GM23248 (cell line): ENCODE measurements at regions not wholly inside any gene's neighbourhood (a gene's known extent, or its start where the extent isn't known, plus 50 kb on each side); places are given as distances from the start of the nearest gene placed in this dataset.

ENCODE experiments used
- DNase-seq: peaks from one replicate; pipeline ENCODE4 v3.0.0-alpha.2; 2015
- H2AFZ ChIP-seq: fragments of 200-600 bp; sonication (generic); 2 replicates; pipeline ENCODE4 v1.6.1; 2016; ENCODE audit warnings: antibody characterized with exemption
- H3F3A ChIP-seq: fragments of 200-600 bp; sonication (generic); 2 replicates; pipeline ENCODE4 v1.6.1; 2016; ENCODE audit warnings: mild to moderate bottlenecking, antibody characterized with exemption, mixed run types; ENCODE audit not compliant: insufficient read depth
- H3K27ac ChIP-seq: fragments of 200-600 bp; sonication (generic); 2 replicates; pipeline ENCODE4 v1.5.1; 2016; ENCODE audit warnings: mild to moderate bottlenecking
- H3K27me3 ChIP-seq: fragments of 200-600 bp; sonication (generic); replicated peaks from 2 replicates; pipeline ENCODE4 v1.6.1; 2016; ENCODE audit warnings: mild to moderate bottlenecking; ENCODE audit not compliant: insufficient read depth
- H3K36me3 ChIP-seq: fragments of 200-600 bp; sonication (generic); 2 replicates; pipeline ENCODE4 v1.6.1; 2016; ENCODE audit warnings: low read depth, mild to moderate bottlenecking
- H3K4me1 ChIP-seq: fragments of 200-600 bp; sonication (generic); 2 replicates; pipeline ENCODE4 v1.6.1; 2016; ENCODE audit warnings: mild to moderate bottlenecking; ENCODE audit not compliant: insufficient read depth
- H3K4me2 ChIP-seq: fragments of 200-600 bp; sonication (generic); one replicate; pipeline ENCODE4 v1.6.1; 2016; ENCODE audit warnings: mild to moderate bottlenecking; ENCODE audit not compliant: unreplicated experiment
- H3K4me3 ChIP-seq: fragments of 200-600 bp; sonication (generic); 2 replicates; pipeline ENCODE4 v1.5.1; 2016; ENCODE audit warnings: mild to moderate bottlenecking
- H3K79me2 ChIP-seq: fragments of 200-600 bp; sonication (generic); 2 replicates; pipeline ENCODE4 v1.6.1; 2016; ENCODE audit warnings: mild to moderate bottlenecking; ENCODE audit not compliant: insufficient read depth
- H3K9ac ChIP-seq: fragments of 200-600 bp; sonication (generic); 2 replicates; pipeline ENCODE4 v1.6.1; 2016; ENCODE audit warnings: mild to moderate bottlenecking
- H3K9me2 ChIP-seq: fragments of 200-600 bp; sonication (generic); 2 replicates; pipeline ENCODE4 v1.6.1; 2016; ENCODE audit warnings: mixed run types, mild to moderate bottlenecking, moderate library complexity; ENCODE audit not compliant: insufficient read depth
- H3K9me3 ChIP-seq: fragments of 200-600 bp; sonication (generic); one replicate; pipeline ENCODE4 v1.6.1; 2017; ENCODE audit warnings: low read depth
- H4K20me1 ChIP-seq: fragments of 200-600 bp; sonication (generic); 2 replicates; pipeline ENCODE4 v1.6.0; 2016; ENCODE audit not compliant: insufficient read depth
- EZH2 ChIP-seq: fragments of 200-600 bp; sonication (generic); IDR thresholded peaks from 2 replicates; pipeline ENCODE4 v1.6.1; 2018; ENCODE audit warnings: antibody characterized with exemption, mild to moderate bottlenecking; ENCODE audit not compliant: insufficient read depth, poor library complexity, severe bottlenecking
- EZH2phosphoT487 ChIP-seq: fragments of 200-600 bp; sonication (generic); IDR thresholded peaks from 2 replicates; pipeline ENCODE4 v1.6.1; 2018; ENCODE audit warnings: antibody characterized with exemption, moderate library complexity, mild to moderate bottlenecking, low read depth; ENCODE audit not compliant: insufficient read depth
- WGBS, 2 experiments: methylation state at CpG; one replicate each; pipeline ENCODE4 v1.1.6; 2015 to 2017; ENCODE audit warnings: low lambda C conversion rate in 2 of 2, low coverage in 1 of 2; ENCODE audit errors: missing lambda C conversion rate in 2 of 2; 5-methylcytosine and 5-hydroxymethylcytosine counted together
- in situ Hi-C: fragments of 300-500 bp; cut with MboI; formaldehyde crosslinking; loops from 2 replicates; pipeline ENCODE4 v1.15.0; 2020

DNA sequence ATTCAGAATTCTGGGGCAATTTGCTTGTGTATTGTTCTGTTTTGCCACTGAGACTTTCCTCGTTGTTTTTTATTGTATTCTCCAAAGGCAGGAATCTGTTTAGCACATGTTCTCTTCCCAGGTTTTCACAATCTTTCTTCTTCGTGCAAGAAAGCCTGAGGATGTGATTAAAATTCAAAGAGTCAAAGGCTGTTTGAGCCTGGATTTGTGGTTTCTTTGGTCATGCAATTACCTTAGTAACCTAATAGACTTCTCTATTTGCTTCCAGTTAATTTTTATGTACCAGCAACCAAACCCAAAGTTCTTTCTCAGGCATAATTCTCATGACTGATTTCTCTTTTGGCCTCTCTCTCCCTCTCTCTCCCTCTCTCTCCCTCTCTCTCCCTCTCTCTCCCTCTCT is 1420.1 kb upstream of the TENM3 start:
- Histone ChIP-seq H2AFZ (no peak overlapping the region), H3K9ac (no peak overlapping the region), H3K4me3 (no peak overlapping the region), H4K20me1 (no peaks in the 10 kb centered on the region), H3K27ac (no peak overlapping the region), H3K79me2 (no peaks in the 10 kb centered on the region), H3F3A (no peaks in the 10 kb centered on the region), H3K36me3 (no peaks in the 10 kb centered on the region), H3K4me2 (no peak overlapping the region), H3K9me3 (no peaks in the 10 kb centered on the region), H3K9me2 (no peaks in the 10 kb centered on the region), H3K4me1 (0 out of 2 replicates have a peak, but pooled peaks cover 4% of the 10 kb centered on the region), H3K27me3 (no peaks in the 10 kb centered on the region)
- 0% methylated on average over 2 of the region's 2 CpGs for WGBS, 2 experiments
- TF ChIP-seq EZH2 (no peak), EZH2phosphoT487 (no peak)
- no peak for DNase-seq
- in situ Hi-C loops = no loop called here

DNA sequence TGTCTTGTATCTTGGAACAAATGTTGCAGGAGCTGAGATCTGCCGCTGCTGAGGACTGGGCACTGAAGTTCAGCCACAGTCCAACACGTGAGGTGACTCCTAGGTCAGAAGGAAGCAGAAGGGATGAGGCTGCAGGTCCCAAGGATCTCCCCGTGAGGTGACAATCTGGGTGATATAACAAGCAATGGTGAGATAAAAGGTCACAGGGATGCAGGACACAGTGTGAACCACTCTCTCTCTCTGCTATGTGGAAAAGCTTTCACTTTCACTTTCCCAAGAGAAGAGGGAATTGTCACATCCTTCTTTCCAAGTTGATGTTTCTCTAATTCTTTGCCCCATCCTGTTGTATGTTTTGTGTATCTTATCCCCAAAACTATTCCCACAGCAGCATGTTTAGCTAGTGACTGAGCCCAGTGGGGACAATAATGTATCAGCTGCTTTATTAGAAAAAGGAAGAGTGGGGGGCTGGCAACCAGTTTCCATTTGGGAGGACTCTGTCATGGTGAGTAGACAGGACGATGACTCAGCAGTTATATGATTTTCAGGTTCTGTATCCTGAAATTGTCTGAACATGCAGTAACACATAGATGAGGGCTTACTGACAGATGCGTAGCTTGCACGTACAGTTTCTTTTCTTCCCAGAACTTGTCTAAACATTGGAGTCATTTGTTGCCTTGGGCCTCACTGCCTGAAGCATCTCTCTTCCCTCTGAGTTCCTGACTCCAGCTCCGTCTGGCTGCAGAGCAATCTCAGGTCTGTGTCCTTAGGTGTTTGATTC is 1415.8 kb upstream of the TENM3 start:
- Histone ChIP-seq H3K4me3 (peak overlapping the region; percentile 72), H3K9me3 (no peaks in the 10 kb centered on the region), H3K9ac (peak overlapping the region; percentile 66), H3K4me1 (0 out of 2 replicates have a peak, but pooled peaks cover 4% of the 10 kb centered on the region), H2AFZ (peak overlapping the region; percentile 95), H3F3A (no peaks in the 10 kb centered on the region), H3K27me3 (no peaks in the 10 kb centered on the region), H3K36me3 (no peaks in the 10 kb centered on the region), H3K79me2 (no peaks in the 10 kb centered on the region), H3K4me2 (peak overlapping the region; percentile 87), H3K9me2 (no peaks in the 10 kb centered on the region), H4K20me1 (no peaks in the 10 kb centered on the region), H3K27ac (no peak overlapping the region)
- TF ChIP-seq EZH2 = no peak
- TF ChIP-seq EZH2phosphoT487 = no peak
- peak; percentile 61 for DNase-seq
- in situ Hi-C loops = loop anchor here (25.0 kb wide), 1 partner anchor 710 kb away; no protein-coding TSS in a partner anchor
- 34 to 39% methylated on average over 7 of the region's 7 CpGs for WGBS, 2 experiments

DNA sequence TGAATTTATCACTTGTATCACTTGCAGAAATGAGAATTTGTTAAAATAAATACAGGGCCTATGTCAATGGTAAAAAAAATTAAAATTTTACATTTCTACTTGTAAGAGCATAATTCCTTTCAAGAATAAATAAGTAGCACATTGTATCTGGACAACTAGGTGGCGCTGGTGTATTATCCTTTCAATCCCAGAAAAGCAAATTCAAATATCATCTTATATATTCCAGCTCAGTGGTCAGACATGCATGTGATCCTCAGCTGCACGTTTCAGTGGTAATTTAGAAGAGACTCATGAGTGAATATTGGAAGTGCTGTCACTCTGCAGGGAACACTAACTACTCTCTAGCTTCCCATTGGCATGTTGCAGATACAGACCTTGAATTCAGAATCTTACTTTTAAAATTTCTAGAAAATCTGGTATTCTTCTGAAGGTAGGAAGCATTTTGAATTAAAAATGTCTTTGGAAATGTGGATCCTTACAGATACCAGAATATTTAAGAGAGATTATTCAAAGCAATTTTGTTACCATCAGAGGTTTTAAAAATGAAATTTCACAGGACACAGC is 1414.7 kb upstream of the TENM3 start:
- WGBS, 2 experiments = 0% methylated on average over 2 of the region's 2 CpGs
- no peak overlapping the region for H3K4me3 ChIP-seq
- no peaks in the 10 kb centered on the region for H3K27me3 ChIP-seq
- no peak overlapping the region for H3K27ac ChIP-seq
- in situ Hi-C loops = loop anchor here (25.0 kb wide), 1 partner anchor 709 kb away; no protein-coding TSS in a partner anchor
- DNase-seq = peak; percentile 78
- H2AFZ ChIP-seq = peak overlapping the region; percentile 95; the same call in 1 of the 2 replicates
- H3K36me3 ChIP-seq = no peaks in the 10 kb centered on the region
- no peaks in the 10 kb centered on the region for H3F3A ChIP-seq
- 0 out of 2 replicates have a peak, but pooled peaks cover 4% of the 10 kb centered on the region for H3K4me1 ChIP-seq
- H3K9me3 ChIP-seq = no peaks in the 10 kb centered on the region
- H3K4me2 ChIP-seq = no peak overlapping the region
- no peaks in the 10 kb centered on the region for H3K9me2 ChIP-seq
- H3K9ac ChIP-seq = no peak overlapping the region
- H4K20me1 ChIP-seq = no peaks in the 10 kb centered on the region
- no peaks in the 10 kb centered on the region for H3K79me2 ChIP-seq
- no peak for TF ChIP-seq EZH2phosphoT487
- TF ChIP-seq EZH2 = no peak

DNA sequence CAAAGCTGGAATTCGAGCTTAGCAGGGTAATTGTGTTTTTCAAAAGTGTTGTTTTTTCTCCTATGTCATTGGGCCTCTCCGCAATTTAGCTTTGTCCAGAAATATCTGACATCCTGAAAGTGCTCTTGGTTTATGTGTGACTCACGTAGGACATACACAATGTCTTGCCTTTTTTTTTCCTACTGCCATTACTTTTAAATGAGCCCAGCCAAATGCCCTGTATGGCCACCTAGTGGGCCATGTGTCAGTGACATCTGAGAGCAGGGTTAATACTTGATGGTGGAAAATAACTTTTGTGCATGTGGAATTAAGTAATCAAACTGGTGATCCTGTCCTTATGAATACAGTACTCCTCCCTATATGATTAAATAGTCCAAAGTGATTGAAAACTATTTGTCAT is 1411.1 kb upstream of the TENM3 start:
- TF ChIP-seq EZH2 = no peak
- no peak for TF ChIP-seq EZH2phosphoT487
- H3K4me3 ChIP-seq = no peak overlapping the region

More for the DNA sequence above, 1411.1 kb upstream of the TENM3 start:
- Histone ChIP-seq H3K79me2 (no peaks in the 10 kb centered on the region), H3F3A (no peaks in the 10 kb centered on the region), H2AFZ (no peak overlapping the region), H3K27me3 (no peaks in the 10 kb centered on the region), H3K9me3 (no peaks in the 10 kb centered on the region), H3K36me3 (no peaks in the 10 kb centered on the region), H3K4me1 (0 out of 2 replicates have a peak, but pooled peaks cover 4% of the 10 kb centered on the region), H3K9me2 (no peaks in the 10 kb centered on the region), H3K4me2 (no peak overlapping the region), H4K20me1 (no peaks in the 10 kb centered on the region), H3K9ac (no peak overlapping the region), H3K27ac (no peak overlapping the region)
- WGBS, 2 experiments = 34 to 35% methylated on average over 3 of the region's 3 CpGs
- in situ Hi-C loops = loop anchor here (25.0 kb wide), 1 partner anchor 705 kb away; no protein-coding TSS in a partner anchor
- DNase-seq = peak; percentile 12
